Vagina (tissue), 2 donors: ENCODE measurements at regions not wholly inside any gene's neighbourhood (a gene's known extent, or its start where the extent isn't known, plus 50 kb on each side); places are given as distances from the start of the nearest gene placed in this dataset.

Experiments used
- POLR2A ChIP-seq, 2 donors: fragments of 450-650 bp; IDR thresholded peaks; one replicate each; pipeline ENCODE4 v1.6.1; 2017; ENCODE audit warnings: antibody characterized with exemption in 2 of 2, mild to moderate bottlenecking in 2 of 2, moderate library complexity in 2 of 2
- POLR2AphosphoS5 ChIP-seq, 2 donors: sonication (generic); formaldehyde crosslinking; IDR thresholded peaks; one replicate each; pipeline ENCODE4 v1.9.0; 2017; ENCODE audit warnings: antibody characterized with exemption in 2 of 2, mild to moderate bottlenecking in 2 of 2, low read depth in 1 of 2; ENCODE audit not compliant: insufficient read depth in 1 of 2
- TF ChIP-seq, protein P1 (sequence below), 3 experiments: fragments of 450-650 bp in 2 of 3; fragments of 200-600 bp in 1 of 3; sonication (generic) in 1 of 3; IDR thresholded peaks; one replicate each; pipeline ENCODE4 v1.5.1; 2017 to 2019; ENCODE audit warnings: antibody characterized with exemption in 3 of 3, mild to moderate bottlenecking in 2 of 3, moderate library complexity in 2 of 3

- TF ChIP-seq, protein P1, sequence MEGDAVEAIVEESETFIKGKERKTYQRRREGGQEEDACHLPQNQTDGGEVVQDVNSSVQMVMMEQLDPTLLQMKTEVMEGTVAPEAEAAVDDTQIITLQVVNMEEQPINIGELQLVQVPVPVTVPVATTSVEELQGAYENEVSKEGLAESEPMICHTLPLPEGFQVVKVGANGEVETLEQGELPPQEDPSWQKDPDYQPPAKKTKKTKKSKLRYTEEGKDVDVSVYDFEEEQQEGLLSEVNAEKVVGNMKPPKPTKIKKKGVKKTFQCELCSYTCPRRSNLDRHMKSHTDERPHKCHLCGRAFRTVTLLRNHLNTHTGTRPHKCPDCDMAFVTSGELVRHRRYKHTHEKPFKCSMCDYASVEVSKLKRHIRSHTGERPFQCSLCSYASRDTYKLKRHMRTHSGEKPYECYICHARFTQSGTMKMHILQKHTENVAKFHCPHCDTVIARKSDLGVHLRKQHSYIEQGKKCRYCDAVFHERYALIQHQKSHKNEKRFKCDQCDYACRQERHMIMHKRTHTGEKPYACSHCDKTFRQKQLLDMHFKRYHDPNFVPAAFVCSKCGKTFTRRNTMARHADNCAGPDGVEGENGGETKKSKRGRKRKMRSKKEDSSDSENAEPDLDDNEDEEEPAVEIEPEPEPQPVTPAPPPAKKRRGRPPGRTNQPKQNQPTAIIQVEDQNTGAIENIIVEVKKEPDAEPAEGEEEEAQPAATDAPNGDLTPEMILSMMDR (IDR thresholded peaks at IDR 0.05) = no peak
- TF ChIP-seq POLR2A (IDR thresholded peaks at IDR 0.05) (no peak), POLR2AphosphoS5 (IDR thresholded peaks at IDR 0.05; ENCODE audit: insufficient read depth in 1 of 2, low read depth in 1 of 2) (no peak)
Measured at GRCh38 chr5:155786108-155786507, 540.9 kb upstream of the SGCD start.
